ENCODE measurements at regions not wholly inside any gene's neighbourhood (a gene's known extent, or its start where the extent isn't known, plus 50 kb on each side); places are given as distances from the start of the nearest gene placed in this dataset.
"Not testable (repeated sequence)": the region's sequence is repeated elsewhere in the genome, so short reads cannot be mapped to it uniquely, and the experiment has no call there.

- Histone ChIP-seq H3K27ac (ENCODE audit: low read depth, low read length) (no peak overlapping the region), H3K4me3 (ENCODE audit: low read depth in 1 of 5, low read length in 5 of 5) (no peak overlapping the region), H3K36me3 (ENCODE audit: control insufficient read depth in 5 of 5, insufficient read depth in 5 of 5, low read length in 5 of 5) (no peaks in the 10 kb centered on the region), H3K9ac (ENCODE audit: low read length in 5 of 5) (no peak overlapping the region), H3K27me3 (ENCODE audit: control insufficient read depth in 5 of 5, insufficient read depth in 4 of 5, low read length in 5 of 5) (no peaks in the 10 kb centered on the region), H3K4me1 (ENCODE audit: control insufficient read depth in 5 of 5, insufficient read depth in 5 of 5, low read length in 5 of 5) (peaks cover 0 to 24% (median 18%) of the 10 kb centered on the region in 5 donors), H3K9me3 (ENCODE audit: control insufficient read depth in 5 of 5, low read length in 5 of 5) (no peaks in the 10 kb centered on the region)
These were observed 66.2 kb upstream of the SMAD6 start for GRCh38 chr15:66635817-66636216.

- not testable (repeated sequence) for H3K27me3 ChIP-seq (ENCODE audit: control insufficient read depth in 5 of 5, insufficient read depth in 4 of 5, low read length in 5 of 5); H3K9me3 ChIP-seq (ENCODE audit: control insufficient read depth in 5 of 5, low read length in 5 of 5); H3K36me3 ChIP-seq (ENCODE audit: control insufficient read depth in 5 of 5, insufficient read depth in 5 of 5, low read length in 5 of 5); H3K4me3 ChIP-seq (ENCODE audit: low read depth in 1 of 5, low read length in 5 of 5); H3K27ac ChIP-seq (ENCODE audit: low read depth, low read length); H3K9ac ChIP-seq (ENCODE audit: low read length in 5 of 5)
- H3K4me1 ChIP-seq (ENCODE audit: control insufficient read depth in 5 of 5, insufficient read depth in 5 of 5, low read length in 5 of 5) = peaks cover 0 to 18% (median 18%) of the 10 kb centered on the region in 5 donors
These were observed 65.0 kb upstream of the SMAD6 start for GRCh38 chr15:66637044-66637443.

- no peak overlapping the region for H3K9ac ChIP-seq (ENCODE audit: low read length in 5 of 5)
- no peak overlapping the region for H3K4me3 ChIP-seq (ENCODE audit: low read depth in 1 of 5, low read length in 5 of 5)
- H3K27ac ChIP-seq (ENCODE audit: low read depth, low read length) = no peak overlapping the region
- no peaks in the 10 kb centered on the region for H3K9me3 ChIP-seq (ENCODE audit: control insufficient read depth in 5 of 5, low read length in 5 of 5)
- H3K4me1 ChIP-seq (ENCODE audit: control insufficient read depth in 5 of 5, insufficient read depth in 5 of 5, low read length in 5 of 5) = peaks cover 0 to 10% (median 9%) of the 10 kb centered on the region in 5 donors
- no peaks in the 10 kb centered on the region for H3K27me3 ChIP-seq (ENCODE audit: control insufficient read depth in 5 of 5, insufficient read depth in 4 of 5, low read length in 5 of 5)
- no peaks in the 10 kb centered on the region for H3K36me3 ChIP-seq (ENCODE audit: control insufficient read depth in 5 of 5, insufficient read depth in 5 of 5, low read length in 5 of 5)
These were observed 63.7 kb upstream of the SMAD6 start for GRCh38 chr15:66638377-66638776.

GRCh38 chr15:66641485-66642315, 60.3 kb upstream of the SMAD6 start:
- H3K9ac ChIP-seq (ENCODE audit: low read length in 5 of 5) = no peak overlapping the region
- no peaks in the 10 kb centered on the region for H3K9me3 ChIP-seq (ENCODE audit: control insufficient read depth in 5 of 5, low read length in 5 of 5)
- no peaks in the 10 kb centered on the region for H3K36me3 ChIP-seq (ENCODE audit: control insufficient read depth in 5 of 5, insufficient read depth in 5 of 5, low read length in 5 of 5)

GRCh38 chr15:66642514-66642913, 59.5 kb upstream of the SMAD6 start:
- no peaks in the 10 kb centered on the region for H3K9me3 ChIP-seq (ENCODE audit: control insufficient read depth in 5 of 5, low read length in 5 of 5)
- no peaks in the 10 kb centered on the region for H3K36me3 ChIP-seq (ENCODE audit: control insufficient read depth in 5 of 5, insufficient read depth in 5 of 5, low read length in 5 of 5)
- no peak overlapping the region for H3K4me3 ChIP-seq (ENCODE audit: low read depth in 1 of 5, low read length in 5 of 5)
- H3K4me1 ChIP-seq (ENCODE audit: control insufficient read depth in 5 of 5, insufficient read depth in 5 of 5, low read length in 5 of 5) = peaks cover 2 to 34% (median 19%) of the 10 kb centered on the region in 5 donors
- no peak overlapping the region for H3K9ac ChIP-seq (ENCODE audit: low read length in 5 of 5)
- no peak overlapping the region for H3K27ac ChIP-seq (ENCODE audit: low read depth, low read length)
- H3K27me3 ChIP-seq (ENCODE audit: control insufficient read depth in 5 of 5, insufficient read depth in 4 of 5, low read length in 5 of 5) = no peaks in the 10 kb centered on the region

More at GRCh38 chr15:66641485-66642315, 60.3 kb upstream of the SMAD6 start:
- H3K27me3 ChIP-seq (ENCODE audit: control insufficient read depth in 5 of 5, insufficient read depth in 4 of 5, low read length in 5 of 5) = no peaks in the 10 kb centered on the region
- no peak overlapping the region for H3K4me3 ChIP-seq (ENCODE audit: low read depth in 1 of 5, low read length in 5 of 5)
- H3K4me1 ChIP-seq (ENCODE audit: control insufficient read depth in 5 of 5, insufficient read depth in 5 of 5, low read length in 5 of 5) = peaks cover 2 to 26% (median 11%) of the 10 kb centered on the region in 5 donors
- no peak overlapping the region for H3K27ac ChIP-seq (ENCODE audit: low read depth, low read length)

- H3K4me1 ChIP-seq (ENCODE audit: control insufficient read depth in 5 of 5, insufficient read depth in 5 of 5, low read length in 5 of 5) = peaks cover 2 to 36% (median 23%) of the 10 kb centered on the region in 5 donors
- H3K36me3 ChIP-seq (ENCODE audit: control insufficient read depth in 5 of 5, insufficient read depth in 5 of 5, low read length in 5 of 5) = no peaks in the 10 kb centered on the region
- no peaks in the 10 kb centered on the region for H3K9me3 ChIP-seq (ENCODE audit: control insufficient read depth in 5 of 5, low read length in 5 of 5)
- H3K4me3 ChIP-seq (ENCODE audit: low read depth in 1 of 5, low read length in 5 of 5) = no peak overlapping the region
- no peaks in the 10 kb centered on the region for H3K27me3 ChIP-seq (ENCODE audit: control insufficient read depth in 5 of 5, insufficient read depth in 4 of 5, low read length in 5 of 5)
- H3K9ac ChIP-seq (ENCODE audit: low read length in 5 of 5) = no peak overlapping the region
- H3K27ac ChIP-seq (ENCODE audit: low read depth, low read length) = no peak overlapping the region
These were observed 59.0 kb upstream of the SMAD6 start for GRCh38 chr15:66643033-66643432.

- Histone ChIP-seq H3K27ac (ENCODE audit: low read depth, low read length) (no peak overlapping the region), H3K9me3 (ENCODE audit: control insufficient read depth in 5 of 5, low read length in 5 of 5) (no peaks in the 10 kb centered on the region), H3K36me3 (ENCODE audit: control insufficient read depth in 5 of 5, insufficient read depth in 5 of 5, low read length in 5 of 5) (no peaks in the 10 kb centered on the region), H3K4me3 (ENCODE audit: low read depth in 1 of 5, low read length in 5 of 5) (no peak overlapping the region), H3K9ac (ENCODE audit: low read length in 5 of 5) (no peak overlapping the region), H3K27me3 (ENCODE audit: control insufficient read depth in 5 of 5, insufficient read depth in 4 of 5, low read length in 5 of 5) (no peaks in the 10 kb centered on the region), H3K4me1 (ENCODE audit: control insufficient read depth in 5 of 5, insufficient read depth in 5 of 5, low read length in 5 of 5) (peaks cover 2 to 36% (median 23%) of the 10 kb centered on the region in 5 donors)
These were observed 57.8 kb upstream of the SMAD6 start for GRCh38 chr15:66644000-66644787.

- Histone ChIP-seq H3K4me1 (ENCODE audit: control insufficient read depth in 5 of 5, insufficient read depth in 5 of 5, low read length in 5 of 5) (peaks cover 2 to 36% (median 23%) of the 10 kb centered on the region in 5 donors), H3K27me3 (ENCODE audit: control insufficient read depth in 5 of 5, insufficient read depth in 4 of 5, low read length in 5 of 5) (no peaks in the 10 kb centered on the region), H3K4me3 (ENCODE audit: low read depth in 1 of 5, low read length in 5 of 5) (no peak overlapping the region), H3K9ac (ENCODE audit: low read length in 5 of 5) (no peak overlapping the region), H3K36me3 (ENCODE audit: control insufficient read depth in 5 of 5, insufficient read depth in 5 of 5, low read length in 5 of 5) (no peaks in the 10 kb centered on the region), H3K27ac (ENCODE audit: low read depth, low read length) (no peak overlapping the region), H3K9me3 (ENCODE audit: control insufficient read depth in 5 of 5, low read length in 5 of 5) (no peaks in the 10 kb centered on the region)
These were observed 57.2 kb upstream of the SMAD6 start for GRCh38 chr15:66644869-66645268.

- Histone ChIP-seq H3K4me1 (ENCODE audit: control insufficient read depth in 5 of 5, insufficient read depth in 5 of 5, low read length in 5 of 5) (peaks cover 2 to 44% (median 37%) of the 10 kb centered on the region in 5 donors), H3K27ac (ENCODE audit: low read depth, low read length) (no peak overlapping the region), H3K9ac (ENCODE audit: low read length in 5 of 5) (no peak overlapping the region), H3K27me3 (ENCODE audit: control insufficient read depth in 5 of 5, insufficient read depth in 4 of 5, low read length in 5 of 5) (no peaks in the 10 kb centered on the region), H3K9me3 (ENCODE audit: control insufficient read depth in 5 of 5, low read length in 5 of 5) (no peaks in the 10 kb centered on the region), H3K36me3 (ENCODE audit: control insufficient read depth in 5 of 5, insufficient read depth in 5 of 5, low read length in 5 of 5) (no peaks in the 10 kb centered on the region), H3K4me3 (ENCODE audit: low read depth in 1 of 5, low read length in 5 of 5) (no peak overlapping the region)
These were observed 55.7 kb upstream of the SMAD6 start for GRCh38 chr15:66646308-66646707.

- no peak overlapping the region for H3K9ac ChIP-seq (ENCODE audit: low read length in 5 of 5)
- H3K9me3 ChIP-seq (ENCODE audit: control insufficient read depth in 5 of 5, low read length in 5 of 5) = no peaks in the 10 kb centered on the region
- no peaks in the 10 kb centered on the region for H3K36me3 ChIP-seq (ENCODE audit: control insufficient read depth in 5 of 5, insufficient read depth in 5 of 5, low read length in 5 of 5)
- peaks cover 2 to 44% (median 40%) of the 10 kb centered on the region in 5 donors for H3K4me1 ChIP-seq (ENCODE audit: control insufficient read depth in 5 of 5, insufficient read depth in 5 of 5, low read length in 5 of 5)
- H3K4me3 ChIP-seq (ENCODE audit: low read depth in 1 of 5, low read length in 5 of 5) = no peak overlapping the region
- no peaks in the 10 kb centered on the region for H3K27me3 ChIP-seq (ENCODE audit: control insufficient read depth in 5 of 5, insufficient read depth in 4 of 5, low read length in 5 of 5)
- no peak overlapping the region for H3K27ac ChIP-seq (ENCODE audit: low read depth, low read length)
These were observed 55.2 kb upstream of the SMAD6 start for GRCh38 chr15:66646799-66647198.

All from subcutaneous abdominal adipose tissue (tissue), 5 donors.